HL-60 (cell line): ENCODE measurements at regions not wholly inside any gene's neighbourhood (a gene's known extent, or its start where the extent isn't known, plus 50 kb on each side); places are given as distances from the start of the nearest gene placed in this dataset.

ENCODE experiments used
- GABPA ChIP-seq: IDR thresholded peaks from 2 replicates; pipeline ENCODE4 v1.6.1; 2012; ENCODE audit warnings: low read depth
- POLR2AphosphoS5 ChIP-seq: IDR thresholded peaks from 2 replicates; pipeline ENCODE4 v1.6.1; 2012; ENCODE audit warnings: low read depth
- REST ChIP-seq: IDR thresholded peaks from 2 replicates; pipeline ENCODE4 v1.6.1; 2012; ENCODE audit warnings: low read depth; ENCODE audit not compliant: insufficient replicate concordance
- SPI1 ChIP-seq: IDR thresholded peaks from 2 replicates; pipeline ENCODE4 v1.6.1; 2012; ENCODE audit warnings: low read depth, mild to moderate bottlenecking, borderline replicate concordance
- TF ChIP-seq, protein P1 (sequence below): IDR thresholded peaks from one replicate; pipeline ENCODE4 v1.5.1; 2011; ENCODE audit warnings: low read length, control low read depth, inconsistent platforms; ENCODE audit not compliant: insufficient read depth

GRCh38 chr2:105489168-105489878, 90.5 kb upstream of the FHL2 start:
- TF ChIP-seq, protein P1, sequence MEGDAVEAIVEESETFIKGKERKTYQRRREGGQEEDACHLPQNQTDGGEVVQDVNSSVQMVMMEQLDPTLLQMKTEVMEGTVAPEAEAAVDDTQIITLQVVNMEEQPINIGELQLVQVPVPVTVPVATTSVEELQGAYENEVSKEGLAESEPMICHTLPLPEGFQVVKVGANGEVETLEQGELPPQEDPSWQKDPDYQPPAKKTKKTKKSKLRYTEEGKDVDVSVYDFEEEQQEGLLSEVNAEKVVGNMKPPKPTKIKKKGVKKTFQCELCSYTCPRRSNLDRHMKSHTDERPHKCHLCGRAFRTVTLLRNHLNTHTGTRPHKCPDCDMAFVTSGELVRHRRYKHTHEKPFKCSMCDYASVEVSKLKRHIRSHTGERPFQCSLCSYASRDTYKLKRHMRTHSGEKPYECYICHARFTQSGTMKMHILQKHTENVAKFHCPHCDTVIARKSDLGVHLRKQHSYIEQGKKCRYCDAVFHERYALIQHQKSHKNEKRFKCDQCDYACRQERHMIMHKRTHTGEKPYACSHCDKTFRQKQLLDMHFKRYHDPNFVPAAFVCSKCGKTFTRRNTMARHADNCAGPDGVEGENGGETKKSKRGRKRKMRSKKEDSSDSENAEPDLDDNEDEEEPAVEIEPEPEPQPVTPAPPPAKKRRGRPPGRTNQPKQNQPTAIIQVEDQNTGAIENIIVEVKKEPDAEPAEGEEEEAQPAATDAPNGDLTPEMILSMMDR = no peak
- TF ChIP-seq GABPA = no peak
- TF ChIP-seq POLR2AphosphoS5 = no peak
- no peak for TF ChIP-seq REST
- TF ChIP-seq SPI1 = no peak
